GM12878 (cell line): ENCODE measurements at regions not wholly inside any gene's neighbourhood (a gene's known extent, or its start where the extent isn't known, plus 50 kb on each side); places are given as distances from the start of the nearest gene placed in this dataset.

Experiments used
- ATAC-seq: fragments of 200-7000 bp; cut with Tn5 transposase; 3 replicates; pipeline ENCODE4 v1.9.1; 2020; ENCODE audit warnings: mild to moderate bottlenecking, moderate library complexity
- BruUV-seq: library from RNA; stranded (reverse); fragments of 400-500 nt; replicated peaks from 2 replicates; lab custom pipeline; 2021; lab: Mats Ljungman, UMichigan
- CTCF ChIA-PET: fragments of 300-600 bp; sonication (Branson Sonifier 250); formaldehyde crosslinking; extraction: SDS; loops from one replicate; lab custom pipeline; 2021; ENCODE audit warnings: inconsistent platforms; lab: Yijun Ruan, JAX
- POLR2A ChIA-PET: fragments of 350-600 bp; formaldehyde crosslinking; extraction: SDS; loops from one replicate; lab custom pipeline; 2021; ENCODE audit warnings: inconsistent platforms; lab: Charles Lee
- RAD21 ChIA-PET: fragments of 300-600 bp; sonication (Branson Sonifier 250); formaldehyde crosslinking; loops from one replicate; lab custom pipeline; 2023; ENCODE audit warnings: antibody characterized with exemption; ENCODE audit not compliant: unreplicated experiment; lab: Charles Lee
- SMC1A ChIA-PET: fragments of 300-600 bp; sonication (Branson Sonifier 250); formaldehyde crosslinking; loops from one replicate; lab custom pipeline; 2023; ENCODE audit not compliant: unreplicated experiment, uncharacterized antibody; lab: Charles Lee
- DNase-seq: peaks from one replicate; pipeline ENCODE4 v3.0.0-alpha.2; 2011; ENCODE audit warnings: low read depth, low spot score
- FAIRE-seq: peaks from 3 replicates; lab custom pipeline; 2011; peaks lifted over from hg19 to GRCh38; lab: Jason Lieb, UNC
- H2AFZ ChIP-seq: 2 replicates; pipeline ENCODE4 v1.6.0; 2011; ENCODE audit warnings: low read depth, low read length, control low read depth; ENCODE audit not compliant: control insufficient read depth
- H3K27ac ChIP-seq: 2 replicates; pipeline ENCODE4 v1.5.1; 2011; ENCODE audit warnings: control low read depth; ENCODE audit not compliant: control insufficient read depth, insufficient read depth
- H3K27me3 ChIP-seq, 2 experiments: replicated peaks in 1 of 2; 2 replicates each; pipeline versions ENCODE4 v1.6.0 to v1.6.1; 2011; ENCODE audit warnings: low read length in 1 of 2; ENCODE audit not compliant: control insufficient read depth in 2 of 2, insufficient read depth in 2 of 2
- H3K36me3 ChIP-seq, 2 experiments: 2 replicates each; pipeline ENCODE4 v1.5.1; 2011; ENCODE audit warnings: low read length in 1 of 2; ENCODE audit not compliant: control insufficient read depth in 2 of 2, insufficient read depth in 2 of 2
- H3K4me1 ChIP-seq: 2 replicates; pipeline ENCODE4 v1.6.1; 2011; ENCODE audit warnings: mild to moderate bottlenecking, low read length, moderate library complexity, mixed read lengths; ENCODE audit not compliant: control insufficient read depth, insufficient read depth
- H3K4me2 ChIP-seq: 2 replicates; pipeline ENCODE4 v1.6.0; 2011; ENCODE audit warnings: control low read depth; ENCODE audit not compliant: control insufficient read depth, insufficient read depth
- H3K4me3 ChIP-seq: fragments of 200-600 bp; sonication (generic); 2 replicates; pipeline ENCODE4 v1.5.1; 2016
- H3K79me2 ChIP-seq: 2 replicates; pipeline ENCODE4 v1.6.0; 2011; ENCODE audit warnings: low read length; ENCODE audit not compliant: control insufficient read depth, insufficient read depth
- H3K9ac ChIP-seq: 2 replicates; pipeline ENCODE4 v1.8.0; 2011; ENCODE audit warnings: low read length, control low read depth, mixed read lengths; ENCODE audit not compliant: control insufficient read depth, insufficient read depth
- H3K9me3 ChIP-seq: replicated peaks from 3 replicates; pipeline ENCODE4 v1.5.1; 2011; ENCODE audit warnings: mild to moderate bottlenecking, low read length; ENCODE audit not compliant: control insufficient read depth, insufficient read depth
- H4K20me1 ChIP-seq: 2 replicates; pipeline ENCODE4 v1.6.0; 2011; ENCODE audit not compliant: control insufficient read depth, insufficient read depth
- CBX5 ChIP-seq: sonication (generic); IDR thresholded peaks from 2 replicates; pipeline ENCODE4 v1.6.1; 2016; ENCODE audit warnings: low read depth, moderate library complexity, mild to moderate bottlenecking, inconsistent platforms
- GABPA ChIP-seq: IDR thresholded peaks from 2 replicates; pipeline ENCODE4 v1.6.1; 2014; ENCODE audit warnings: antibody characterized with exemption, low read depth, mild to moderate bottlenecking, inconsistent platforms
- GATAD2B ChIP-seq: fragments of 450-650 bp; conservative IDR thresholded peaks from 2 replicates; pipeline ENCODE4 v1.6.1; 2017; ENCODE audit warnings: low read depth, mild to moderate bottlenecking, moderate library complexity
- HCFC1 ChIP-seq: fragments of 150-350 bp; IDR thresholded peaks from 2 replicates; pipeline ENCODE4 v1.6.1; 2014; ENCODE audit warnings: low read length
- MYC ChIP-seq: IDR thresholded peaks from 2 replicates; pipeline ENCODE4 v1.6.1; 2011; ENCODE audit warnings: mild to moderate bottlenecking, low read length, moderate library complexity, inconsistent platforms; ENCODE audit not compliant: insufficient read depth, insufficient replicate concordance, insufficient read length, severe bottlenecking
- RUNX3 ChIP-seq: IDR thresholded peaks from 2 replicates; pipeline ENCODE4 v1.6.1; 2012; ENCODE audit warnings: low read length, inconsistent platforms
- WGBS: methylation state at CpG from one replicate; pipeline ENCODE4 v1.1.6; 2016; ENCODE audit warnings: low lambda C conversion rate; ENCODE audit not compliant: insufficient replicate concordance, insufficient coverage; ENCODE audit errors: missing lambda C conversion rate; 5-methylcytosine and 5-hydroxymethylcytosine counted together
- in situ Hi-C: fragments of 300-500 bp; cut with MboI; formaldehyde crosslinking; loops from 9 replicates; pipeline ENCODE4 v1.14.3; 2018; ENCODE audit warnings: mixed read lengths
- intact Hi-C: fragments of 100-400 bp; cut with micrococcal nuclease; formaldehyde crosslinking; loops from one replicate; pipeline ENCODE4 v1.14.2; 2022; ENCODE audit not compliant: unreplicated experiment
- TF ChIP-seq, protein P1 (sequence below): fragments of 450-650 bp; formaldehyde crosslinking; IDR thresholded peaks from 2 replicates; pipeline ENCODE4 v1.5.0; 2022; ENCODE audit warnings: mild to moderate bottlenecking, missing genetic modification characterization
- TF ChIP-seq, protein P2 (sequence below): IDR thresholded peaks from 2 replicates; pipeline ENCODE4 v1.6.1; 2012; ENCODE audit warnings: mild to moderate bottlenecking, low read depth, low read length

DNA sequence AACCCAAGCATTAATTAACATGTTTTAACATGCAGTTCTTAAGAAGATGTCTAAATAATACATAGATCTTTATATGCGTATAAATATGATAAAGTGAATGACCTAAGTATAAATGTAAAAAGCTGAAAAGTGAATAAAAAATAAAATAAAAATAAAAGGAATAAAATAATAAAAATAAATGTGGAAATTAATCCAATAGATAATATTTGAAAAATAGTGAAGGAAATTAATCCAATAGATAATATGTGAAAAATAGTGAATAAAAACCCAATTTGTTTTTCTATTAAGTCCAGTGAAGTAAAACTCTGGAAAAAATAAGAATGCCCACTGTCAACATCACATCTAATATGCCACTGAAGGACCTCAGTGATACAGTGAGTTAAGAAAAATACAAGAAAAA lies 180.6 kb upstream of the SLC27A6 start:
- Histone ChIP-seq H3K9me3 (no peaks in the 10 kb centered on the region), H3K79me2 (no peaks in the 10 kb centered on the region), H4K20me1 (no peaks in the 10 kb centered on the region), H3K27ac (no peak overlapping the region), H3K36me3 (no peaks in the 10 kb centered on the region), H3K9ac (no peak overlapping the region), H3K4me1 (no peaks in the 10 kb centered on the region), H2AFZ (no peak overlapping the region), H3K27me3 (no peaks in the 10 kb centered on the region), H3K4me3 (no peak overlapping the region), H3K4me2 (no peak overlapping the region)
- RAD21 ChIA-PET: no interaction called here
- DNase-seq (no peak), ATAC-seq (no peak), FAIRE-seq (no peak)
- in situ Hi-C loops (no loop called here), intact Hi-C loops (no loop called here)
- BruUV-seq: no TSS peak
- 61% methylated on average over 1 of the region's 1 CpG for WGBS
- CTCF ChIA-PET: interaction anchor here (0.6 kb wide), 1 partner anchor 20 kb away, joined by 3 read pairs; no protein-coding TSS in a partner anchor
- SMC1A ChIA-PET: no interaction called here
- no peak for TF ChIP-seq CBX5
- TF ChIP-seq, protein P1, sequence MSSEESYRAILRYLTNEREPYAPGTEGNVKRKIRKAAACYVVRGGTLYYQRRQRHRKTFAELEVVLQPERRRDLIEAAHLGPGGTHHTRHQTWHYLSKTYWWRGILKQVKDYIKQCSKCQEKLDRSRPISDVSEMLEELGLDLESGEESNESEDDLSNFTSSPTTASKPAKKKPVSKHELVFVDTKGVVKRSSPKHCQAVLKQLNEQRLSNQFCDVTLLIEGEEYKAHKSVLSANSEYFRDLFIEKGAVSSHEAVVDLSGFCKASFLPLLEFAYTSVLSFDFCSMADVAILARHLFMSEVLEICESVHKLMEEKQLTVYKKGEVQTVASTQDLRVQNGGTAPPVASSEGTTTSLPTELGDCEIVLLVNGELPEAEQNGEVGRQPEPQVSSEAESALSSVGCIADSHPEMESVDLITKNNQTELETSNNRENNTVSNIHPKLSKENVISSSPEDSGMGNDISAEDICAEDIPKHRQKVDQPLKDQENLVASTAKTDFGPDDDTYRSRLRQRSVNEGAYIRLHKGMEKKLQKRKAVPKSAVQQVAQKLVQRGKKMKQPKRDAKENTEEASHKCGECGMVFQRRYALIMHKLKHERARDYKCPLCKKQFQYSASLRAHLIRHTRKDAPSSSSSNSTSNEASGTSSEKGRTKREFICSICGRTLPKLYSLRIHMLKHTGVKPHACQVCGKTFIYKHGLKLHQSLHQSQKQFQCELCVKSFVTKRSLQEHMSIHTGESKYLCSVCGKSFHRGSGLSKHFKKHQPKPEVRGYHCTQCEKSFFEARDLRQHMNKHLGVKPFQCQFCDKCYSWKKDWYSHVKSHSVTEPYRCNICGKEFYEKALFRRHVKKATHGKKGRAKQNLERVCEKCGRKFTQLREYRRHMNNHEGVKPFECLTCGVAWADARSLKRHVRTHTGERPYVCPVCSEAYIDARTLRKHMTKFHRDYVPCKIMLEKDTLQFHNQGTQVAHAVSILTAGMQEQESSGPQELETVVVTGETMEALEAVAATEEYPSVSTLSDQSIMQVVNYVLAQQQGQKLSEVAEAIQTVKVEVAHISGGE (CRISPR knock-in tag): no peak
- TF ChIP-seq GATAD2B: no peak
- POLR2A ChIA-PET: no interaction called here

DNA sequence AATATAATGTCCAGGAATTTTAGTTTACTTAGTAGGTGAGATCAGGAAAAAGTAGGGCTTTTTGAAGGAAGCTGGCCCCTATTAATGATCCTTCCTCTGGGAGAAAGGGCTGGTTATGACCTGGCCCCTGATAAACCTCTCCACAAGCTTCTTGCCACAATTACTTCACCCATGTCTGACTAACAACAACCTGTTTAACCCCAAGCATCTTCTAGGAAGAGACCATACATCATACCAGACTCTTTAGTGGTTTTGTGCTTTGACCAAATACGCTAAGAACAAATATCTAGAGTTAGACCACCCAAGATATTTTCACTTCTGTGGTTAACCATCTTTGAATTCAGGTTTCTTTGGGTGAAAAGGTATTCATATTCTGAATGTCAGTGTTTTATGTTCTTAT lies 174.0 kb upstream of the SLC27A6 start:
- ATAC-seq: no peak
- 6% methylated on average over 1 of the region's 1 CpG for WGBS

More for the DNA sequence above, 174.0 kb upstream of the SLC27A6 start:
- TF ChIP-seq RUNX3 (0 out of 2 replicates have a peak, but pooled peaks have one; percentile 19), MYC (no peak), GABPA (no peak), HCFC1 (no peak)
- TF ChIP-seq, protein P2, sequence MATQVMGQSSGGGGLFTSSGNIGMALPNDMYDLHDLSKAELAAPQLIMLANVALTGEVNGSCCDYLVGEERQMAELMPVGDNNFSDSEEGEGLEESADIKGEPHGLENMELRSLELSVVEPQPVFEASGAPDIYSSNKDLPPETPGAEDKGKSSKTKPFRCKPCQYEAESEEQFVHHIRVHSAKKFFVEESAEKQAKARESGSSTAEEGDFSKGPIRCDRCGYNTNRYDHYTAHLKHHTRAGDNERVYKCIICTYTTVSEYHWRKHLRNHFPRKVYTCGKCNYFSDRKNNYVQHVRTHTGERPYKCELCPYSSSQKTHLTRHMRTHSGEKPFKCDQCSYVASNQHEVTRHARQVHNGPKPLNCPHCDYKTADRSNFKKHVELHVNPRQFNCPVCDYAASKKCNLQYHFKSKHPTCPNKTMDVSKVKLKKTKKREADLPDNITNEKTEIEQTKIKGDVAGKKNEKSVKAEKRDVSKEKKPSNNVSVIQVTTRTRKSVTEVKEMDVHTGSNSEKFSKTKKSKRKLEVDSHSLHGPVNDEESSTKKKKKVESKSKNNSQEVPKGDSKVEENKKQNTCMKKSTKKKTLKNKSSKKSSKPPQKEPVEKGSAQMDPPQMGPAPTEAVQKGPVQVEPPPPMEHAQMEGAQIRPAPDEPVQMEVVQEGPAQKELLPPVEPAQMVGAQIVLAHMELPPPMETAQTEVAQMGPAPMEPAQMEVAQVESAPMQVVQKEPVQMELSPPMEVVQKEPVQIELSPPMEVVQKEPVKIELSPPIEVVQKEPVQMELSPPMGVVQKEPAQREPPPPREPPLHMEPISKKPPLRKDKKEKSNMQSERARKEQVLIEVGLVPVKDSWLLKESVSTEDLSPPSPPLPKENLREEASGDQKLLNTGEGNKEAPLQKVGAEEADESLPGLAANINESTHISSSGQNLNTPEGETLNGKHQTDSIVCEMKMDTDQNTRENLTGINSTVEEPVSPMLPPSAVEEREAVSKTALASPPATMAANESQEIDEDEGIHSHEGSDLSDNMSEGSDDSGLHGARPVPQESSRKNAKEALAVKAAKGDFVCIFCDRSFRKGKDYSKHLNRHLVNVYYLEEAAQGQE: no peak
- ChIA-PET RAD21 (no interaction called here), SMC1A (no interaction called here), CTCF (no interaction called here), POLR2A (interaction anchor here (1.0 kb wide), 1 partner anchor 10 kb away, joined by 3 read pairs; no protein-coding TSS in a partner anchor)
- Histone ChIP-seq H3K9me3 (no peaks in the 10 kb centered on the region), H3K36me3 (no peaks in the 10 kb centered on the region), H3K27ac (no peak overlapping the region), H3K4me3 (no peak overlapping the region), H3K79me2 (no peaks in the 10 kb centered on the region), H2AFZ (no peak overlapping the region), H3K4me1 (no peaks in the 10 kb centered on the region), H3K9ac (no peak overlapping the region), H4K20me1 (no peaks in the 10 kb centered on the region), H3K4me2 (no peak overlapping the region), H3K27me3 (no peaks in the 10 kb centered on the region)
- no peak for FAIRE-seq
- intact Hi-C loops (no loop called here), in situ Hi-C loops (no loop called here)
- BruUV-seq: no TSS peak
- DNase-seq: no peak
